OCI-LY7 (cell line): ENCODE measurements at regions not wholly inside any gene's neighbourhood (a gene's known extent, or its start where the extent isn't known, plus 50 kb on each side); places are given as distances from the start of the nearest gene placed in this dataset.

ENCODE experiments used
- CTCF ChIP-seq: fragments of 200-600 bp; sonication (generic); conservative IDR thresholded peaks from 2 replicates; pipeline ENCODE4 v1.5.1; 2014; ENCODE audit warnings: mild to moderate bottlenecking, antibody characterized with exemption, low read length, moderate library complexity, mixed read lengths
- EZH2phosphoT487 ChIP-seq: fragments of 200-600 bp; sonication (generic); IDR thresholded peaks from 2 replicates; pipeline ENCODE4 v1.6.1; 2018; ENCODE audit warnings: low read depth, borderline replicate concordance, mild to moderate bottlenecking, mixed run types, antibody characterized with exemption, low read length, moderate library complexity, mixed read lengths

DNA sequence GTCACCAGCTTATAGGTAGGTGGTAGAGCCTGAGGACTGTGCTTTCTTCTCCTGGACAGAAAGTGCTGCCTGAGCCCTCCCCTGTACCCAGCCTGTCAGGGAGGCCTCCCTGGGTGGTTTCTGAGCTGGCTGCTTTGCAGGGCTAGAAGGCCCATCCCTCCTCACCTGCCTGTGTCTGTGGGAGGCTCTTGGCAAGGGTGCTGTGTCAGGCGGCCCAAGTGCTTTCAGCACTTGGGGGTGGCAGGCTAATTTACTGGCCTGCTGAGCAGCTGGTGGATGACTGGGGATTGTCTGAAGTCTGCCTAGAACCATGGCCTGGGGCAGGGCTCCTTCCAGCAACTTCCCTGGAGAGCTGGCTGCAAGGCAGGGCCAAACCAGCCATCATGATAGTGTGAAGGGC lies 139.0 kb upstream of the NAV2 start:
- TF ChIP-seq CTCF (no peak), EZH2phosphoT487 (no peak)
